HAP-1 (cell line): ENCODE measurements at regions not wholly inside any gene's neighbourhood (a gene's known extent, or its start where the extent isn't known, plus 50 kb on each side); places are given as distances from the start of the nearest gene placed in this dataset.

Experiments
- DNase-seq, 2 experiments: peaks; one replicate each; pipeline ENCODE4 v3.0.0-alpha.2; 2016 to 2020; ENCODE audit warnings: low spot score in 2 of 2
- H3K27me3 ChIP-seq: fragments of 250-450 bp; sonication (Bioruptor Pico); 2 replicates; pipeline ENCODE4 v1.5.1; 2020; ENCODE audit warnings: low read depth, mild to moderate bottlenecking, moderate library complexity
- H3K36me3 ChIP-seq: fragments of 250-450 bp; sonication (Bioruptor Pico); replicated peaks from 2 replicates; pipeline ENCODE4 v1.5.1; 2020; ENCODE audit warnings: mild to moderate bottlenecking
- H3K4me1 ChIP-seq: fragments of 250-450 bp; sonication (Bioruptor Pico); 2 replicates; pipeline ENCODE4 v1.5.1; 2020; ENCODE audit warnings: mild to moderate bottlenecking
- H3K4me3 ChIP-seq: fragments of 250-450 bp; sonication (Bioruptor Pico); 2 replicates; pipeline ENCODE4 v1.5.1; 2020; ENCODE audit warnings: mild to moderate bottlenecking, moderate library complexity
- H3K9me3 ChIP-seq: fragments of 250-450 bp; sonication (Bioruptor Pico); 2 replicates; pipeline ENCODE4 v1.5.1; 2020; ENCODE audit warnings: mild to moderate bottlenecking, moderate library complexity
- in situ Hi-C: fragments of 300-500 bp; cut with MboI; formaldehyde crosslinking; loops from 3 replicates; pipeline ENCODE4 v1.14.3; 2020; ENCODE audit warnings: low sequenced_read_pairs, inconsistent platforms, mixed read lengths

GRCh38 chr5:106106384-106106783, 1564.4 kb downstream of the EFNA5 start:
- Histone ChIP-seq H3K36me3 (no peaks in the 10 kb centered on the region), H3K4me1 (no peaks in the 10 kb centered on the region), H3K9me3 (no peaks in the 10 kb centered on the region), H3K27me3 (no peaks in the 10 kb centered on the region), H3K4me3 (no peak overlapping the region)
- DNase-seq: no peak
- in situ Hi-C loops: no loop called here

GRCh38 chr5:106097340-106097739, 1573.4 kb downstream of the EFNA5 start:
- Histone ChIP-seq H3K9me3 (no peaks in the 10 kb centered on the region), H3K4me1 (no peaks in the 10 kb centered on the region), H3K4me3 (no peak overlapping the region), H3K27me3 (no peaks in the 10 kb centered on the region), H3K36me3 (no peaks in the 10 kb centered on the region)
- in situ Hi-C loops: no loop called here
- DNase-seq: no peak

- in situ Hi-C loops: no loop called here
- H3K4me3 ChIP-seq: no peak overlapping the region
- H3K36me3 ChIP-seq: no peaks in the 10 kb centered on the region
- H3K27me3 ChIP-seq: no peaks in the 10 kb centered on the region
- H3K9me3 ChIP-seq: no peaks in the 10 kb centered on the region
- DNase-seq: no peak
- H3K4me1 ChIP-seq: no peaks in the 10 kb centered on the region
Measured at GRCh38 chr5:106094839-106095238, 1575.9 kb downstream of the EFNA5 start.

GRCh38 chr5:106094204-106094607, 1576.5 kb downstream of the EFNA5 start:
- in situ Hi-C loops: no loop called here
- Histone ChIP-seq H3K9me3 (no peaks in the 10 kb centered on the region), H3K4me1 (no peaks in the 10 kb centered on the region), H3K4me3 (no peak overlapping the region), H3K27me3 (no peaks in the 10 kb centered on the region), H3K36me3 (no peaks in the 10 kb centered on the region)
- peak in 1 of 2 experiments; percentile 29 for DNase-seq

GRCh38 chr5:106093134-106093533, 1577.6 kb downstream of the EFNA5 start:
- Histone ChIP-seq H3K36me3 (no peaks in the 10 kb centered on the region), H3K4me3 (no peak overlapping the region), H3K9me3 (no peaks in the 10 kb centered on the region), H3K27me3 (no peaks in the 10 kb centered on the region), H3K4me1 (no peaks in the 10 kb centered on the region)
- in situ Hi-C loops: no loop called here
- no peak for DNase-seq

GRCh38 chr5:106092455-106092854, 1578.3 kb downstream of the EFNA5 start:
- no peak for DNase-seq
- Histone ChIP-seq H3K36me3 (no peaks in the 10 kb centered on the region), H3K4me1 (no peaks in the 10 kb centered on the region), H3K4me3 (no peak overlapping the region), H3K9me3 (no peaks in the 10 kb centered on the region), H3K27me3 (no peaks in the 10 kb centered on the region)
- in situ Hi-C loops: no loop called here

GRCh38 chr5:106089073-106089472, 1581.7 kb downstream of the EFNA5 start:
- peaks cover 16% of the 10 kb centered on the region for H3K4me1 ChIP-seq

GRCh38 chr5:106088462-106088861, 1582.3 kb downstream of the EFNA5 start:
- Histone ChIP-seq H3K9me3 (no peaks in the 10 kb centered on the region), H3K36me3 (no peaks in the 10 kb centered on the region), H3K4me3 (no peak overlapping the region), H3K27me3 (no peaks in the 10 kb centered on the region), H3K4me1 (peaks cover 16% of the 10 kb centered on the region)
- in situ Hi-C loops: no loop called here
- DNase-seq: no peak

More at GRCh38 chr5:106089073-106089472, 1581.7 kb downstream of the EFNA5 start:
- no peak for DNase-seq
- H3K36me3 ChIP-seq: no peaks in the 10 kb centered on the region
- H3K9me3 ChIP-seq: no peaks in the 10 kb centered on the region
- H3K4me3 ChIP-seq: no peak overlapping the region
- H3K27me3 ChIP-seq: no peaks in the 10 kb centered on the region
- in situ Hi-C loops: no loop called here

- Histone ChIP-seq H3K4me1 (peaks cover 16% of the 10 kb centered on the region), H3K9me3 (no peaks in the 10 kb centered on the region), H3K36me3 (no peaks in the 10 kb centered on the region), H3K27me3 (no peaks in the 10 kb centered on the region), H3K4me3 (no peak overlapping the region)
- in situ Hi-C loops: no loop called here
- peak; percentile 39 to 75 for DNase-seq
Measured at GRCh38 chr5:106086352-106086751, 1584.4 kb downstream of the EFNA5 start.

- in situ Hi-C loops: no loop called here
- no peaks in the 10 kb centered on the region for H3K27me3 ChIP-seq
- H3K36me3 ChIP-seq: no peaks in the 10 kb centered on the region
- DNase-seq: no peak
- peaks cover 16% of the 10 kb centered on the region for H3K4me1 ChIP-seq
- H3K9me3 ChIP-seq: no peaks in the 10 kb centered on the region
- no peak overlapping the region for H3K4me3 ChIP-seq
Measured at GRCh38 chr5:106085556-106085955, 1585.2 kb downstream of the EFNA5 start.

- Histone ChIP-seq H3K9me3 (no peaks in the 10 kb centered on the region), H3K4me3 (no peak overlapping the region), H3K27me3 (no peaks in the 10 kb centered on the region), H3K36me3 (no peaks in the 10 kb centered on the region), H3K4me1 (peaks cover 16% of the 10 kb centered on the region)
- in situ Hi-C loops: no loop called here
- DNase-seq: no peak
Measured at GRCh38 chr5:106085136-106085535, 1585.6 kb downstream of the EFNA5 start.

- DNase-seq: no peak
- Histone ChIP-seq H3K4me3 (no peak overlapping the region), H3K27me3 (no peaks in the 10 kb centered on the region), H3K9me3 (no peaks in the 10 kb centered on the region), H3K4me1 (peaks cover 1% of the 10 kb centered on the region), H3K36me3 (no peaks in the 10 kb centered on the region)
- in situ Hi-C loops: no loop called here
Measured at GRCh38 chr5:106080535-106080934, 1590.2 kb downstream of the EFNA5 start.

- H3K4me1 ChIP-seq: no peaks in the 10 kb centered on the region
- no peak for DNase-seq
- H3K27me3 ChIP-seq: no peaks in the 10 kb centered on the region
- H3K36me3 ChIP-seq: no peaks in the 10 kb centered on the region
- in situ Hi-C loops: no loop called here
- H3K4me3 ChIP-seq: no peak overlapping the region
- H3K9me3 ChIP-seq: no peaks in the 10 kb centered on the region
Measured at GRCh38 chr5:106076655-106077054, 1594.1 kb downstream of the EFNA5 start.

GRCh38 chr5:106072208-106072607, 1598.5 kb downstream of the EFNA5 start:
- no peaks in the 10 kb centered on the region for H3K4me1 ChIP-seq
- H3K4me3 ChIP-seq: no peak overlapping the region
- H3K36me3 ChIP-seq: no peaks in the 10 kb centered on the region
- no peak for DNase-seq
- no peaks in the 10 kb centered on the region for H3K27me3 ChIP-seq
- in situ Hi-C loops: no loop called here
- H3K9me3 ChIP-seq: no peaks in the 10 kb centered on the region

GRCh38 chr5:106047341-106047740, 1623.4 kb downstream of the EFNA5 start:
- Histone ChIP-seq H3K4me1 (no peaks in the 10 kb centered on the region), H3K36me3 (no peaks in the 10 kb centered on the region), H3K4me3 (no peak overlapping the region), H3K27me3 (no peaks in the 10 kb centered on the region), H3K9me3 (no peaks in the 10 kb centered on the region)
- in situ Hi-C loops: no loop called here
- DNase-seq: no peak
